ENCODE measurements at regions not wholly inside any gene's neighbourhood (a gene's known extent, or its start where the extent isn't known, plus 50 kb on each side); places are given as distances from the start of the nearest gene placed in this dataset.
A peak's percentile ranks its signal among the peaks of the same experiment; 100 is the strongest.

GRCh38 chr2:173588931-173589369 is 234.3 kb downstream of the CDCA7 start:
- peak; percentile 89 for DNase-seq (ENCODE audit: low spot score)

DNA sequence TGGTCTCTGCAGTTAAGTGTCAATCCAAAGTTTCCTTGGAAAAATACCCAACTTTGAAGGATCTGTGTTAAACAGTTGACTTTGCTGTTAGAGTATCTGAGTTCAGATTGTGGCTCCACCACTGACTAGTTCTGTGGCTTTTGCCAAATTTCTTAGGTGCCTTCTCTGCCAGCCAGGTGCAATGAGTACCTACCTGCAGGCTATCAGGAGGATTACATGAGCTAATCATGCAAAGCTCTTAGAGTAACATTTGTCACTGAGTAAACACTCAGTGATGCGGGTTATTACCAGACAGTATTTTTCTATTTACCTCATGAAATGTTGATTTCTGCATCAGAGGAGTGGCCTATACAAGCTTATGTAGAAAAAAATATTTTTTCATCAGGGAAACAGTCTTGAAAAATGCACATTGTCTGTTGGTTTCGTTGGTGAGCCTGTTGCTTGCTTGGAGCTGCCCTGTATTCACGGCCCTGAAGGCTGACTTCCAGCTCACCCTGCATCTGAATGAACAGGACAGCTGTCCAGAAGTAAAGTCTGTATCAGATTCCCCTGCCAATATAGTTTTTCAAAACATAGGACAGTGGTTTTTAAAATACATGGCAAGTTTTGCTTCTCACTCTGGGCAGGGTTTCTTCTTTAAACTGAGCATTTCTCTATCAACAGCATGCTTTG is 235.1 kb downstream of the CDCA7 start:
- DNase-seq (ENCODE audit: low spot score) = peak; percentile 81

GRCh38 chr2:173590276-173590861 is 235.7 kb downstream of the CDCA7 start:
- peak; percentile 98 for DNase-seq (ENCODE audit: low spot score)

DNA sequence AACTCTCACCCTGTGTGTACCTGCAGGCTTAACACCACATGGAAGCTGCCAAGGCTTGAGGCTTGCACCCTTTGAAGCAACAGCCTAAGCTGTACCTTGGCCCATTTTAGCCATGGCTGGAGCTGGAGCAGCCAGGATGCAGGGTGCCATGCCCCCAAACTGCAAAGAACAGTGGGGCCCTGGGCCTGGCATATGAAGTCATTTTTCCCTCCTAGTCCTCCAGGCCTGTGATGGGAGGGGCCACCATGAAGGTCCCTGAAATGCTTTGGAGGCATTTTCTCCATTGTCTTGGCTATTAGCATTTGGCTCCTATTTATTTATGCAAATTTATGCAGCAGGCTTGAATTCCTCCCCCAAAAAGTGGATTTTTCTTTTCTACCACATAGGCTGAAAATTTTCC is 238.4 kb downstream of the CDCA7 start:
- no peak for DNase-seq (ENCODE audit: low spot score)

GRCh38 chr2:173596244-173596643 is 241.6 kb downstream of the CDCA7 start:
- no peak for DNase-seq (ENCODE audit: low spot score)

DNA sequence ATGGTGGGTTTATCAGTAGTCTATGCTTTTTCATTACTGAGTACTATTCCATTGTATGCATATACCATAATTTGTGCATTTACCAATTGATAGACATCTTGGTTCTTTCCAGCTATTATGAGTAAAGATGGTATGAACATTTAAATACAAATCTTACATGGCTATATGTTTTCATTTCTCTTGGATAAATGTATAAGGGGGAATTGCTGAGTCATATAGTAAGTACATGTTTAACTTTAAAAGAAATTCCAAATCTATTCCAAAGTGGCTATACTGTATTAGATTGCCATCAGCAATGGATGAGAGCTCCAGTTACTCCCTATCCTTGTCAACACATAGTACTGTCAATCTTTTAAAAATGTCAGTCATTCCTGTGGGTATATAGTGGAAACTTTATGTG is 243.9 kb downstream of the CDCA7 start:
- DNase-seq (ENCODE audit: low spot score) = no peak

DNA sequence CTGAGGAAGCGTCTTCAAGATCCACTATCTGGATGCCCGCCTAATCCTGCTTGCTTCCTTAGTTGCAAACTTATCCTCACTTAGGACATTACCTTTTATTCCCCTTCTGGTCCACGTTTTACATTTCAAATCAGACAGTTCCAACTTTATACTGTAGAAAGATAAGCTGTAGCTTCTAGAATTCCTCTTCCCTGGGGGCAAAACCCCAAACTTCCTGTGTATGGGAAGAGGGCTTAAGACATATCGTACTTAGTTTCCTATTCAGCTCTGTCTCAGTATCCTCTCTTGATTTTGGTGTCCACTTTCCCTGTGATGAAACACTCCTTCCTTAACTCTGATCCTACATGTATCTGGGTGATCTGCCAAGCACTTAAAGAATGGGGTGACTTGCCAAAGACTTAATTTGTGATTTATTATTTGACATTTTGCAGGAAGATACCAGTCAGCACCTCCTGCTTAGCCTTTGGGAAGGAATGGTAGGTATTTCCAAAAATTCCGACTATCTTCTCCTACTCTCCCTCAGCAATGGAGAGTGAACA is 245.2 kb downstream of the CDCA7 start:
- no peak for DNase-seq (ENCODE audit: low spot score)

DNA sequence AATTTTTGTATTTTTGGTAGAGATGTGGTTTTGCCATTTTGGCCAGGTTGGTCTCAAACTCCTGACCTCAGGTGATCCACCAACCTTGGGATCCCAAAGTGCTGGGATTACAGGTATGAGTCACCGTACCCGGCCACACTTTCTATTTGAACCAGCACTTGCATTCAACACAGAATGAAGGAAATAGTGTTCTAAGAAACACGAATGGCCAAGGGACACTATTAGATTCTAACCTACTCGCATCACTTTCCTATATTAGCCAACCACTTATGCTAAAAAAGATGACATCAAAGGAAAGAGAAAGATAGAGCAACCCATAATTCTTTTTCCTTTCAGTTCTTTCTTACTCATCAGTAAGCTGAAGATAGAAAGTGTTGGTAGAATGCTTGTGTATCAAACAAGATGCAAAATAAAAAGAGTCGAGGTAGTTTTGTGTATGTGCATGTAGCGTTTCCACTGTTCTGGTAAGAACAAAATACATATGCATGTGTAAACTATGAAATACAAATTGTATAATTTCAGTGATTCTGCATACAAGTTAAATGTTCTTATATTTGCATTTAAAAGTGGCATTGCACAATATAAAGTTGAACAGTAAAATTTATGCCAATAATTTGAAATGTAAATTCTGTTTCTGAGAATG is 247.6 kb downstream of the CDCA7 start:
- DNase-seq (ENCODE audit: low spot score) = no peak

DNA sequence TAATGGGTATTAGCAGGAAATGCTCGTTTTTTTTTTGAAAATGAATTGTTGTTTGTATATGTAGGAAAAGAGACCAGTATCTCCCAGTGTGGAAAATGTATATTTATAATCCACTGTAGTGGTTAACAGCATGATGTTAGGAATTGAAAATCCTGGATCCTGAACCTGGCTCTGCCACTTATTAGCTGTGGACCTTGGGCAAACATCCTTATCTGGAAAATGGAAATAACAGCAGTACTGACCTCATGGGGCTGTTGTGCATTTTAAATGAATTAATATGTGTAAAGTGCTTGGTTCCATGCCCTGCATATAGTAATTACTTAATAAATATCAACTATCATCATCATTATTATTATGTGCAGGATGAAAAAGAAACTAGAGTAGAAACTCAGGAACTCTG is 251.3 kb downstream of the CDCA7 start:
- DNase-seq (ENCODE audit: low spot score) = no peak

GRCh38 chr2:173606619-173607248 is 252.1 kb downstream of the CDCA7 start:
- DNase-seq (ENCODE audit: low spot score) = no peak

DNA sequence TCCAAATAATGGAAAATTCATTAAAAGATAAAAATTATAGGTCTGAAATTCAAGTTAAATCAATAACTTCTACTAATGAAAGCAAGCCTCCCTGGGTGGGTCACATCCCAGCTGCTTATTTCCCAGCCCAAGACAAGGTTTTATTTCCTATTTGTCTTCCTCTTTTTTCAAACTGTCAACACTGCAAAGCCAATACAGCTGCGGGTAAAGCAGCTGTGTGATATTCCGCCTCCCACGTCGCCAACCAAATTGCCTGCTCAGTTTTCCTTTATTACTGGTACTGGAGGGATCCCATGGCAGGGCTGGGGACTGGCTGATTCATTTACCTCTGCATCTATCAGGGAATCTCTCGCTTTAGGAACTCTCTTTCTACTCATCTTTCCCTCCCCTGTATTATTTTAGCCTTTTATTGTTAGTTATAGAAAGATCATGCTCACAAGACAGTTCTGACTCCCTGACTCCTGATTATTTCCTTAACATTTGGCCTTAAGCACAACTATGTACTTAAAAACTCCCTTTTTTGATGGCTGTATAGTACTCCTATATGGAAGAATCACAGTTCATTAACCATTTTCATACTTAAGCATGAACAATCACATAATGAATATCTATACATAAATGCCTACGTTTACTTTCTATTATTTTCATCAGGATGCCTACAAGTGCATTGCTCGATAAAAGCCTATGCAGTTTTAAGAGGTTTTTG is 253.1 kb downstream of the CDCA7 start:
- DNase-seq (ENCODE audit: low spot score) = no peak

GRCh38 chr2:173611121-173611520 is 256.4 kb downstream of the CDCA7 start:
- no peak for DNase-seq (ENCODE audit: low spot score)

DNA sequence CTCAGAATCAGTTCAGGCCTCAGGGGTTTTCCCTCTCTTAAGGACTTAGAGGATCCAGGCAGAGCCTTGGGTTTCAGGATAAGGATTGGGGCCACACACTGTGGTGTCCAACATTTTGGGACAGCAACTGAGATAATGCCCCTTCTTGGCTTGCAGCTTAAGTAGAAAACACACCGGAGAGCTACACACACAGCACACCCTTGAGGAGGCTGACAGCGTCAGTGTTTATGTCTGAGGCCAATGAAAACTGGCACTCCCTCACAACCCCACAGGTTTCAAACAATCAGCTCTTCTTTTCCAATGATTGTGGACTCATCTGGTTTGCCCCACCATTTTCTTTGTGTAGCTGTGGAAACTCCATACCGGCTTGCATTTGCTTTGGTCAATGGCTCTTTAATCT is 257.7 kb downstream of the CDCA7 start:
- no peak for DNase-seq (ENCODE audit: low spot score)

- no peak for DNase-seq (ENCODE audit: low spot score)
Observed at GRCh38 chr2:173613386-173613785, 258.7 kb downstream of the CDCA7 start.

- DNase-seq (ENCODE audit: low spot score) = no peak
Observed at GRCh38 chr2:173614265-173614930, 259.7 kb downstream of the CDCA7 start.

- no peak for DNase-seq (ENCODE audit: low spot score)
Observed at GRCh38 chr2:173623438-173624319, 269.0 kb downstream of the CDCA7 start.

DNA sequence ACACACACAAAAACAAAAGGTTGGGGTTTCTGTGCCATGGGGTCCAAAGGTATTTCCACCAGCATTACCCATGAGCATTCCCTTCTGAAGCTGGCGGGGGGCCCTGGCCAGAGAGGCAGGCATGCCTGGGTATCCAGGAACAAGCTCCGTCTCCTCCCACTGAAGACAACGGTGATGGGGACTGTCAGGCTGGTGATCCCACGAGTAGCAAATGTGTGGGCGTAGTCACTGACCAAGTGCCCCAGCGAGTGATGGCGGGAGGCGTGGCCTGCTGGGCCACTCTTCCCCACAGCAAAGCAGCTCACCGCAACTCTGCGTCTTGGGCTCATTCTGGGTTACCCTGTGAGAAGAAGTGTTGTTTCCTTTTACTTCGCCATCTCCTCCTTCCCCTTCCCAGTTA is 270.6 kb downstream of the CDCA7 start:
- no peak for DNase-seq (ENCODE audit: low spot score)

GRCh38 chr2:173629076-173629475 is 274.4 kb downstream of the CDCA7 start:
- DNase-seq (ENCODE audit: low spot score) = no peak

DNA sequence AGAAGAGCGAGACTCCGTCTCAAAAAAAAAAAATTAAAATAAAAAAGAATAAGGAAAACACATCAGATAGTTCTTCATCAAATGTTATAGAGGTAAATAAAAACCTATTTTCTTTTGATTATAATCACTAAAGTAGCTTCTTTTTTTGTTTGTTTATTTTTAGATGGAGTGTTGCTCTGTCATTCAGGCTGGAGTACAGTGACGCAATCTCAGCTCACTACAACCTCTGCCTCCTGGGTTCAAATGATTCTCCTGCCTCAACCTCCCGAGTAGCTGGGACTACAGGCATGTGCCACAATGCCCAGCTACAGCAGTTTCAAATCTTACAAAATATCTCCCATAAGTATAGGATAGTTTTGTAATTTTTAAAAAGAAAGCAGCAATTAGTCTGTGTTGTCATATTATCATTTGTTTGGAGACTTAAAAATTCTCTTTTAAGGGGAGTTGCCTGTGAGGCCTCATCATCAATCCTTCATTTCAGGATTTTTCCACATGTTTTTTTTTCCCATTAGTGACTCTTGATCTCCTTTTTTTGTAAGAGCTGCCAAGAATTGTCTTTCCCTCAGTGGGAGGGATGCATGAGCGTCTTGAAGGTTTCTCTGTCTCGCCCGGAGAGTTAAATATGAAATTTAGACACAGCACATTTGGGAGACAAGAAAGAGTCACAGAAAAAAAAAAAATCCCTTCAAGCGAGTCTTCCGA is 275.9 kb downstream of the CDCA7 start:
- no peak for DNase-seq (ENCODE audit: low spot score)

DNA sequence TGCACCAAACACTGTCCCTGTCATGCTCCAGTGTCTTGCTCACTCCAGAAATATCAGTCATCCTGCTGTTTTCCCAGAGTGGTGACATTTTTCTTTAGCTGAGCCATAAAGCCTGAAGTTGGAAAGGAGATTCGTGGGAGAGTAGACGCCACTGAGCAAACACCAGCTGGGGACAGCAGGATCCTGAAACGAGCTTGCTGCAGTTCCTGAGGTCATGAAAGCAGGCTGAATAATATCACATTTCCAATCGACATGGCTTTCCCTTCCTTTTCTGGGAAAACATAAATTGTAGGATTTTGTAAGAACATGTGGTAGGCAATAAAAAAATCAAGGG is 276.4 kb downstream of the CDCA7 start:
- peak; percentile 58 for DNase-seq (ENCODE audit: low spot score)

Measured in kidney tubule cell (primary cell).